Activated CD4-positive, alpha-beta memory T cell treated with anti-CD3 and anti-CD28 coated beads, Interleukin-2, amount 10 ng/mL, durations not matched to agents 7 days and 5 days (primary cell): ENCODE measurements at regions not wholly inside any gene's neighbourhood (a gene's known extent, or its start where the extent isn't known, plus 50 kb on each side); places are given as distances from the start of the nearest gene placed in this dataset.
"Not testable (repeated sequence)": the region's sequence is repeated elsewhere in the genome, so short reads cannot be mapped to it uniquely, and the experiment has no call there.

ENCODE experiments used
- CTCF ChIA-PET: fragments of 350-600 bp; sonication (Branson Sonifier 250); formaldehyde crosslinking; loops from one replicate; lab custom pipeline; 2021; ENCODE audit warnings: antibody characterized with exemption, inconsistent platforms; lab: Charles Lee
- POLR2A ChIA-PET: fragments of 350-600 bp; sonication (Branson Sonifier 250); formaldehyde crosslinking; loops from one replicate; lab custom pipeline; 2021; ENCODE audit warnings: antibody characterized with exemption; lab: Charles Lee
- DNase-seq: peaks from one replicate; pipeline ENCODE4 v3.0.0-alpha.2; 2020
- H3K27ac Mint-ChIP-seq: one replicate; pipeline ENCODE4 v1.8.0; 2021; ENCODE audit warnings: mild to moderate bottlenecking, mixed read lengths
- H3K27me3 Mint-ChIP-seq: one replicate; pipeline ENCODE4 v1.8.0; 2021; ENCODE audit warnings: mixed read lengths
- H3K36me3 Mint-ChIP-seq: one replicate; pipeline ENCODE4 v1.8.0; 2021; ENCODE audit warnings: low read depth, mixed read lengths
- H3K4me1 Mint-ChIP-seq: one replicate; pipeline ENCODE4 v1.8.0; 2021; ENCODE audit warnings: mixed read lengths
- H3K4me3 Mint-ChIP-seq: one replicate; pipeline ENCODE4 v1.8.0; 2021; ENCODE audit warnings: mild to moderate bottlenecking, mixed read lengths
- H3K9me3 Mint-ChIP-seq: one replicate; pipeline ENCODE4 v1.8.0; 2021; ENCODE audit warnings: mixed read lengths

GRCh38 chr7:118969370-118969769 is 744.9 kb downstream of the ANKRD7 start:
- CTCF ChIA-PET = no interaction called here
- Mint-ChIP-seq H3K9me3 (peaks cover 5% of the 10 kb centered on the region), H3K4me3 (no peak overlapping the region), H3K4me1 (no peaks in the 10 kb centered on the region), H3K27me3 (no peaks in the 10 kb centered on the region), H3K36me3 (no peaks in the 10 kb centered on the region), H3K27ac (no peak overlapping the region)
- POLR2A ChIA-PET = no interaction called here
- no peak for DNase-seq

GRCh38 chr7:118971706-118972105 is 747.2 kb downstream of the ANKRD7 start:
- no peak for DNase-seq
- Mint-ChIP-seq H3K4me1 (no peaks in the 10 kb centered on the region), H3K27ac (no peak overlapping the region), H3K4me3 (no peak overlapping the region), H3K36me3 (no peaks in the 10 kb centered on the region), H3K9me3 (peaks cover 3% of the 10 kb centered on the region), H3K27me3 (no peaks in the 10 kb centered on the region)
- POLR2A ChIA-PET = no interaction called here
- CTCF ChIA-PET = no interaction called here

GRCh38 chr7:118974836-118975235 is 750.3 kb downstream of the ANKRD7 start:
- Mint-ChIP-seq H3K4me1 (no peaks in the 10 kb centered on the region), H3K9me3 (no peaks in the 10 kb centered on the region), H3K4me3 (no peak overlapping the region), H3K27ac (no peak overlapping the region), H3K27me3 (no peaks in the 10 kb centered on the region), H3K36me3 (no peaks in the 10 kb centered on the region)
- DNase-seq = no peak
- POLR2A ChIA-PET = no interaction called here
- CTCF ChIA-PET = no interaction called here

- ChIA-PET CTCF (no interaction called here), POLR2A (no interaction called here)
- Mint-ChIP-seq H3K27me3 (no peaks in the 10 kb centered on the region), H3K4me3 (no peak overlapping the region), H3K9me3 (peaks cover 3% of the 10 kb centered on the region), H3K4me1 (no peaks in the 10 kb centered on the region), H3K36me3 (no peaks in the 10 kb centered on the region), H3K27ac (no peak overlapping the region)
- DNase-seq = no peak
Measured at GRCh38 chr7:118995350-118995749, 770.8 kb downstream of the ANKRD7 start.

- POLR2A ChIA-PET = no interaction called here
- peaks cover 2% of the 10 kb centered on the region for H3K9me3 Mint-ChIP-seq
- H3K27me3 Mint-ChIP-seq = no peaks in the 10 kb centered on the region
- no peaks in the 10 kb centered on the region for H3K4me1 Mint-ChIP-seq
- H3K4me3 Mint-ChIP-seq = no peak overlapping the region
- CTCF ChIA-PET = no interaction called here
- no peak for DNase-seq
- no peaks in the 10 kb centered on the region for H3K36me3 Mint-ChIP-seq
- no peak overlapping the region for H3K27ac Mint-ChIP-seq
Measured at GRCh38 chr7:119007236-119007635, 782.7 kb downstream of the ANKRD7 start.

- Mint-ChIP-seq H3K9me3 (peaks cover 2% of the 10 kb centered on the region), H3K27me3 (no peaks in the 10 kb centered on the region), H3K36me3 (no peaks in the 10 kb centered on the region), H3K4me1 (no peaks in the 10 kb centered on the region), H3K27ac (no peak overlapping the region), H3K4me3 (no peak overlapping the region)
- CTCF ChIA-PET = no interaction called here
- POLR2A ChIA-PET = no interaction called here
- no peak for DNase-seq
Measured at GRCh38 chr7:119010635-119011034, 786.1 kb downstream of the ANKRD7 start.

GRCh38 chr7:119026391-119026790 is 801.9 kb downstream of the ANKRD7 start:
- Mint-ChIP-seq H3K9me3 (peaks cover 9% of the 10 kb centered on the region), H3K36me3 (no peaks in the 10 kb centered on the region), H3K27me3 (no peaks in the 10 kb centered on the region), H3K4me3 (no peak overlapping the region), H3K27ac (no peak overlapping the region), H3K4me1 (no peaks in the 10 kb centered on the region)
- DNase-seq = no peak
- ChIA-PET POLR2A (no interaction called here), CTCF (no interaction called here)

GRCh38 chr7:119028736-119029135 is 804.2 kb downstream of the ANKRD7 start:
- no peak overlapping the region for H3K4me3 Mint-ChIP-seq

GRCh38 chr7:119032136-119032535 is 807.6 kb downstream of the ANKRD7 start:
- DNase-seq, POLR2A ChIA-PET, H3K27me3 Mint-ChIP-seq, H3K4me1 Mint-ChIP-seq, H3K36me3 Mint-ChIP-seq, H3K4me3 Mint-ChIP-seq, H3K27ac Mint-ChIP-seq, CTCF ChIA-PET: not testable (repeated sequence)
- peaks cover 11% of the 10 kb centered on the region for H3K9me3 Mint-ChIP-seq

More at GRCh38 chr7:119028736-119029135, 804.2 kb downstream of the ANKRD7 start:
- no peaks in the 10 kb centered on the region for H3K4me1 Mint-ChIP-seq
- H3K36me3 Mint-ChIP-seq = no peaks in the 10 kb centered on the region
- H3K27me3 Mint-ChIP-seq = no peaks in the 10 kb centered on the region
- DNase-seq = no peak
- POLR2A ChIA-PET = no interaction called here
- peaks cover 10% of the 10 kb centered on the region for H3K9me3 Mint-ChIP-seq
- CTCF ChIA-PET = no interaction called here
- H3K27ac Mint-ChIP-seq = no peak overlapping the region

- no peak for DNase-seq
- Mint-ChIP-seq H3K4me1 (no peaks in the 10 kb centered on the region), H3K4me3 (no peak overlapping the region), H3K9me3 (peaks cover 11% of the 10 kb centered on the region), H3K27ac (no peak overlapping the region), H3K36me3 (no peaks in the 10 kb centered on the region), H3K27me3 (no peaks in the 10 kb centered on the region)
- ChIA-PET CTCF (no interaction called here), POLR2A (no interaction called here)
Measured at GRCh38 chr7:119033641-119034040, 809.1 kb downstream of the ANKRD7 start.

GRCh38 chr7:119037941-119038340 is 813.4 kb downstream of the ANKRD7 start:
- POLR2A ChIA-PET = no interaction called here
- H3K36me3 Mint-ChIP-seq = no peaks in the 10 kb centered on the region
- peaks cover 12% of the 10 kb centered on the region for H3K9me3 Mint-ChIP-seq
- no peaks in the 10 kb centered on the region for H3K4me1 Mint-ChIP-seq
- no peaks in the 10 kb centered on the region for H3K27me3 Mint-ChIP-seq
- no peak overlapping the region for H3K4me3 Mint-ChIP-seq
- H3K27ac Mint-ChIP-seq = no peak overlapping the region
- no peak for DNase-seq
- CTCF ChIA-PET = no interaction called here

- H3K4me3 Mint-ChIP-seq = no peak overlapping the region
- no peak overlapping the region for H3K27ac Mint-ChIP-seq
- no peak for DNase-seq
- H3K36me3 Mint-ChIP-seq = no peaks in the 10 kb centered on the region
- CTCF ChIA-PET = no interaction called here
- H3K9me3 Mint-ChIP-seq = peaks cover 6% of the 10 kb centered on the region
- POLR2A ChIA-PET = no interaction called here
- H3K27me3 Mint-ChIP-seq = no peaks in the 10 kb centered on the region
- H3K4me1 Mint-ChIP-seq = peaks cover 2% of the 10 kb centered on the region
Measured at GRCh38 chr7:119046068-119046467, 821.6 kb downstream of the ANKRD7 start.

GRCh38 chr7:119065966-119066365 is 841.5 kb downstream of the ANKRD7 start:
- Mint-ChIP-seq H3K36me3 (no peaks in the 10 kb centered on the region), H3K4me3 (no peak overlapping the region), H3K9me3 (no peaks in the 10 kb centered on the region), H3K4me1 (no peaks in the 10 kb centered on the region), H3K27ac (no peak overlapping the region), H3K27me3 (no peaks in the 10 kb centered on the region)
- ChIA-PET POLR2A (no interaction called here), CTCF (no interaction called here)
- DNase-seq = no peak

- DNase-seq = no peak
- Mint-ChIP-seq H3K4me1 (no peaks in the 10 kb centered on the region), H3K9me3 (peaks cover 9% of the 10 kb centered on the region), H3K36me3 (no peaks in the 10 kb centered on the region), H3K4me3 (no peak overlapping the region), H3K27ac (no peak overlapping the region), H3K27me3 (no peaks in the 10 kb centered on the region)
- POLR2A ChIA-PET = no interaction called here
- CTCF ChIA-PET = no interaction called here
Measured at GRCh38 chr7:119086026-119086425, 861.5 kb downstream of the ANKRD7 start.

- DNase-seq = no peak
- ChIA-PET POLR2A (no interaction called here), CTCF (no interaction called here)
- no peak overlapping the region for H3K27ac Mint-ChIP-seq
- no peaks in the 10 kb centered on the region for H3K4me1 Mint-ChIP-seq
- H3K36me3 Mint-ChIP-seq = no peaks in the 10 kb centered on the region
- H3K27me3 Mint-ChIP-seq = no peaks in the 10 kb centered on the region
- H3K9me3 Mint-ChIP-seq = peaks cover 13% of the 10 kb centered on the region
- no peak overlapping the region for H3K4me3 Mint-ChIP-seq
Measured at GRCh38 chr7:119090851-119091250, 866.3 kb downstream of the ANKRD7 start.
